Spleen (tissue), 7 donors: ENCODE measurements at regions not wholly inside any gene's neighbourhood (a gene's known extent, or its start where the extent isn't known, plus 50 kb on each side); places are given as distances from the start of the nearest gene placed in this dataset.

ENCODE experiments used
- POLR2A ChIP-seq, 3 donors: fragments of 450-650 bp; IDR thresholded peaks; one replicate each; pipeline ENCODE4 v1.5.1; 2017; ENCODE audit warnings: antibody characterized with exemption in 3 of 3, mild to moderate bottlenecking in 1 of 3
- POLR2AphosphoS5 ChIP-seq, 3 donors: sonication (generic); formaldehyde crosslinking; IDR thresholded peaks; one replicate each; pipeline ENCODE4 v1.5.1; 2017; ENCODE audit warnings: antibody characterized with exemption in 3 of 3
- TF ChIP-seq, protein P1 (sequence below), 11 experiments: fragments of 200-600 bp in 7 of 11; fragments of 450-650 bp in 4 of 11; sonication (generic) in 4 of 11; IDR thresholded peaks in 8 of 11; conservative IDR thresholded peaks in 3 of 11; 1 replicate in 7 of 11; 2 replicates in 4 of 11; pipeline versions ENCODE4 v1.4.0 to v1.8.0; 2016 to 2021; ENCODE audit warnings: antibody characterized with exemption in 11 of 11, inconsistent platforms in 4 of 11, mild to moderate bottlenecking in 1 of 11
- donor health status: DM: no; HTN: no; CAD: no; lungs with moderate emphysema.
- donor health status: DM: no; HTN: no; CAD: no.
- donor health status: DM: no; HTN: no; CAD: no.

DNA sequence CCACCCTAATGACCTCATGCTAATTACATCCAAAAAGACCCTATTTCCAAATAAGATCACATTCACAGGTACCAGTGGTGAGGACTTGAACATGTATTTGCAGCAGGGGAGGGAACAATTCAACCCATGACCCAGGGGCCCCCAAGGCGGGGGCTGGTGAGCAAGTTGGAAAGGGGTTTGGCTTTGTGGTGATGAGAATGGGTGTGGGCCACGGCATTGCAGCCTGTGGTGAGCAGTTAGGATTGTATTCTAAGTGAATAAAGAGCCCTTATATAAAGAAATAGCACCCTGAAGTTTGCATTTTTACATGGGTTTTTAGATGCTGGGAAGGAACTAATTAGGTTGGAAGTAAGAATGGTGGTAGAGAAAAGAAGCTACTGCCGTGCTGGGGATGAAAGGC, 694.2 kb downstream of the EFNB2 start:
- TF ChIP-seq, protein P1, sequence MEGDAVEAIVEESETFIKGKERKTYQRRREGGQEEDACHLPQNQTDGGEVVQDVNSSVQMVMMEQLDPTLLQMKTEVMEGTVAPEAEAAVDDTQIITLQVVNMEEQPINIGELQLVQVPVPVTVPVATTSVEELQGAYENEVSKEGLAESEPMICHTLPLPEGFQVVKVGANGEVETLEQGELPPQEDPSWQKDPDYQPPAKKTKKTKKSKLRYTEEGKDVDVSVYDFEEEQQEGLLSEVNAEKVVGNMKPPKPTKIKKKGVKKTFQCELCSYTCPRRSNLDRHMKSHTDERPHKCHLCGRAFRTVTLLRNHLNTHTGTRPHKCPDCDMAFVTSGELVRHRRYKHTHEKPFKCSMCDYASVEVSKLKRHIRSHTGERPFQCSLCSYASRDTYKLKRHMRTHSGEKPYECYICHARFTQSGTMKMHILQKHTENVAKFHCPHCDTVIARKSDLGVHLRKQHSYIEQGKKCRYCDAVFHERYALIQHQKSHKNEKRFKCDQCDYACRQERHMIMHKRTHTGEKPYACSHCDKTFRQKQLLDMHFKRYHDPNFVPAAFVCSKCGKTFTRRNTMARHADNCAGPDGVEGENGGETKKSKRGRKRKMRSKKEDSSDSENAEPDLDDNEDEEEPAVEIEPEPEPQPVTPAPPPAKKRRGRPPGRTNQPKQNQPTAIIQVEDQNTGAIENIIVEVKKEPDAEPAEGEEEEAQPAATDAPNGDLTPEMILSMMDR (IDR thresholded peaks at IDR 0.05 in 8 of 11, conservative IDR thresholded peaks at IDR 0.05 in 3 of 11) = no peak
- no peak for TF ChIP-seq POLR2A (IDR thresholded peaks at IDR 0.05)
- no peak for TF ChIP-seq POLR2AphosphoS5 (IDR thresholded peaks at IDR 0.05)
